ENCODE measurements at regions not wholly inside any gene's neighbourhood (a gene's known extent, or its start where the extent isn't known, plus 50 kb on each side); places are given as distances from the start of the nearest gene placed in this dataset.

GRCh38 chr1:87685311-87686135 lies 356.8 kb downstream of the LMO4 start:
- DNase-seq = no peak

GRCh38 chr1:87686136-87686495 lies 357.4 kb downstream of the LMO4 start:
- no peak for DNase-seq

- DNase-seq = no peak
Measured at GRCh38 chr1:87686671-87687070, 358.0 kb downstream of the LMO4 start.

GRCh38 chr1:87688136-87688535 lies 359.5 kb downstream of the LMO4 start:
- no peak for DNase-seq

- DNase-seq = no peak
Measured at GRCh38 chr1:87689487-87689886, 360.8 kb downstream of the LMO4 start.

GRCh38 chr1:87696483-87696882 lies 367.8 kb downstream of the LMO4 start:
- DNase-seq = no peak

GRCh38 chr1:87702455-87702854 lies 373.8 kb downstream of the LMO4 start:
- no peak for DNase-seq

GRCh38 chr1:87705233-87705632 lies 376.6 kb downstream of the LMO4 start:
- no peak for DNase-seq

GRCh38 chr1:87706203-87706602 lies 377.5 kb downstream of the LMO4 start:
- DNase-seq = no peak

- no peak for DNase-seq
Measured at GRCh38 chr1:87706779-87707228, 378.1 kb downstream of the LMO4 start.

- no peak for DNase-seq
Measured at GRCh38 chr1:87707411-87707810, 378.7 kb downstream of the LMO4 start.

GRCh38 chr1:87712261-87713010 lies 383.8 kb downstream of the LMO4 start:
- DNase-seq = no peak

GRCh38 chr1:87714278-87714677 lies 385.6 kb downstream of the LMO4 start:
- DNase-seq = no peak

GRCh38 chr1:87715052-87715451 lies 386.4 kb downstream of the LMO4 start:
- DNase-seq = no peak

GRCh38 chr1:87715471-87715870 lies 386.8 kb downstream of the LMO4 start:
- no peak for DNase-seq

- DNase-seq = no peak
Measured at GRCh38 chr1:87717157-87717670, 388.5 kb downstream of the LMO4 start.

- no peak for DNase-seq
Measured at GRCh38 chr1:87718241-87718950, 389.7 kb downstream of the LMO4 start.

- no peak for DNase-seq
Measured at GRCh38 chr1:87719658-87720057, 391.0 kb downstream of the LMO4 start.

- no peak for DNase-seq
Measured at GRCh38 chr1:87720561-87720960, 391.9 kb downstream of the LMO4 start.

- no peak for DNase-seq
Measured at GRCh38 chr1:87723193-87723592, 394.5 kb downstream of the LMO4 start.

- no peak for DNase-seq
Measured at GRCh38 chr1:87728169-87728568, 399.5 kb downstream of the LMO4 start.

- DNase-seq = no peak
Measured at GRCh38 chr1:87730274-87731216, 401.9 kb downstream of the LMO4 start.

Measured in SW 1271 (cell line).